GM12878 (cell line): ENCODE measurements at regions not wholly inside any gene's neighbourhood (a gene's known extent, or its start where the extent isn't known, plus 50 kb on each side); places are given as distances from the start of the nearest gene placed in this dataset.

ENCODE experiments used
- ATAC-seq: fragments of 200-7000 bp; cut with Tn5 transposase; 3 replicates; pipeline ENCODE4 v1.9.1; 2020; ENCODE audit warnings: mild to moderate bottlenecking, moderate library complexity
- BruUV-seq: library from RNA; stranded (reverse); fragments of 400-500 nt; replicated peaks from 2 replicates; lab custom pipeline; 2021; lab: Mats Ljungman, UMichigan
- CTCF ChIA-PET: fragments of 300-600 bp; sonication (Branson Sonifier 250); formaldehyde crosslinking; extraction: SDS; loops from one replicate; lab custom pipeline; 2021; ENCODE audit warnings: inconsistent platforms; lab: Yijun Ruan, JAX
- POLR2A ChIA-PET: fragments of 350-600 bp; formaldehyde crosslinking; extraction: SDS; loops from one replicate; lab custom pipeline; 2021; ENCODE audit warnings: inconsistent platforms; lab: Charles Lee
- RAD21 ChIA-PET: fragments of 300-600 bp; sonication (Branson Sonifier 250); formaldehyde crosslinking; loops from one replicate; lab custom pipeline; 2023; ENCODE audit warnings: antibody characterized with exemption; ENCODE audit not compliant: unreplicated experiment; lab: Charles Lee
- SMC1A ChIA-PET: fragments of 300-600 bp; sonication (Branson Sonifier 250); formaldehyde crosslinking; loops from one replicate; lab custom pipeline; 2023; ENCODE audit not compliant: unreplicated experiment, uncharacterized antibody; lab: Charles Lee
- DNase-seq: peaks from one replicate; pipeline ENCODE4 v3.0.0-alpha.2; 2011; ENCODE audit warnings: low read depth, low spot score
- FAIRE-seq: peaks from 3 replicates; lab custom pipeline; 2011; peaks lifted over from hg19 to GRCh38; lab: Jason Lieb, UNC
- H2AFZ ChIP-seq: 2 replicates; pipeline ENCODE4 v1.6.0; 2011; ENCODE audit warnings: low read depth, low read length, control low read depth; ENCODE audit not compliant: control insufficient read depth
- H3K27ac ChIP-seq: 2 replicates; pipeline ENCODE4 v1.5.1; 2011; ENCODE audit warnings: control low read depth; ENCODE audit not compliant: control insufficient read depth, insufficient read depth
- H3K27me3 ChIP-seq, 2 experiments: replicated peaks in 1 of 2; 2 replicates each; pipeline versions ENCODE4 v1.6.0 to v1.6.1; 2011; ENCODE audit warnings: low read length in 1 of 2; ENCODE audit not compliant: control insufficient read depth in 2 of 2, insufficient read depth in 2 of 2
- H3K36me3 ChIP-seq, 2 experiments: 2 replicates each; pipeline ENCODE4 v1.5.1; 2011; ENCODE audit warnings: low read length in 1 of 2; ENCODE audit not compliant: control insufficient read depth in 2 of 2, insufficient read depth in 2 of 2
- H3K4me1 ChIP-seq: 2 replicates; pipeline ENCODE4 v1.6.1; 2011; ENCODE audit warnings: mild to moderate bottlenecking, low read length, moderate library complexity, mixed read lengths; ENCODE audit not compliant: control insufficient read depth, insufficient read depth
- H3K4me2 ChIP-seq: 2 replicates; pipeline ENCODE4 v1.6.0; 2011; ENCODE audit warnings: control low read depth; ENCODE audit not compliant: control insufficient read depth, insufficient read depth
- H3K4me3 ChIP-seq: fragments of 200-600 bp; sonication (generic); 2 replicates; pipeline ENCODE4 v1.5.1; 2016
- H3K79me2 ChIP-seq: 2 replicates; pipeline ENCODE4 v1.6.0; 2011; ENCODE audit warnings: low read length; ENCODE audit not compliant: control insufficient read depth, insufficient read depth
- H3K9ac ChIP-seq: 2 replicates; pipeline ENCODE4 v1.8.0; 2011; ENCODE audit warnings: low read length, control low read depth, mixed read lengths; ENCODE audit not compliant: control insufficient read depth, insufficient read depth
- H3K9me3 ChIP-seq: replicated peaks from 3 replicates; pipeline ENCODE4 v1.5.1; 2011; ENCODE audit warnings: mild to moderate bottlenecking, low read length; ENCODE audit not compliant: control insufficient read depth, insufficient read depth
- H4K20me1 ChIP-seq: 2 replicates; pipeline ENCODE4 v1.6.0; 2011; ENCODE audit not compliant: control insufficient read depth, insufficient read depth
- POU2F2 ChIP-seq: IDR thresholded peaks from 3 replicates; pipeline ENCODE4 v1.6.1; 2011; ENCODE audit warnings: low read depth, mild to moderate bottlenecking, low read length, borderline replicate concordance
- PRDM15 ChIP-seq: fragments of 450-650 bp; formaldehyde crosslinking; IDR thresholded peaks from 2 replicates; pipeline ENCODE4 v1.4.0; 2020; ENCODE audit warnings: mild to moderate bottlenecking, moderate library complexity
- WGBS: methylation state at CpG from one replicate; pipeline ENCODE4 v1.1.6; 2016; ENCODE audit warnings: low lambda C conversion rate; ENCODE audit not compliant: insufficient replicate concordance, insufficient coverage; ENCODE audit errors: missing lambda C conversion rate; 5-methylcytosine and 5-hydroxymethylcytosine counted together
- in situ Hi-C: fragments of 300-500 bp; cut with MboI; formaldehyde crosslinking; loops from 9 replicates; pipeline ENCODE4 v1.14.3; 2018; ENCODE audit warnings: mixed read lengths
- intact Hi-C: fragments of 100-400 bp; cut with micrococcal nuclease; formaldehyde crosslinking; loops from one replicate; pipeline ENCODE4 v1.14.2; 2022; ENCODE audit not compliant: unreplicated experiment

- ChIA-PET CTCF (interaction anchor here (0.6 to 0.8 kb wide), 2 partner anchors 22 to 31 kb away, joined by 3 to 4 read pairs; no protein-coding TSS in a partner anchor), POLR2A (no interaction called here), RAD21 (no interaction called here), SMC1A (interaction anchor here (1.3 kb wide), 1 partner anchor 110 kb away, joined by 3 read pairs; no protein-coding TSS in a partner anchor)
- intact Hi-C loops, result no loop called here
- H3K4me2 ChIP-seq, result no peak overlapping the region
- in situ Hi-C loops, result loop anchor here (5.0 kb wide), 1 partner anchor 50 kb away; no protein-coding TSS in a partner anchor
- H3K36me3 ChIP-seq, result no peaks in the 10 kb centered on the region
- no peak for DNase-seq
- no peak overlapping the region for H2AFZ ChIP-seq
- 6% methylated on average over 26 of the region's 26 CpGs for WGBS
- H3K79me2 ChIP-seq, result no peaks in the 10 kb centered on the region
- no peak overlapping the region for H3K4me3 ChIP-seq
- TF ChIP-seq PRDM15 (no peak), POU2F2 (peak; percentile 52; the same call in 1 of the 3 replicates)
- H3K27me3 ChIP-seq, result peaks cover 0 to 3% of the 10 kb centered on the region in 2 experiments; a peak in 3 of 4 replicates
- FAIRE-seq, result no peak
- no peaks in the 10 kb centered on the region for H4K20me1 ChIP-seq
- no peak overlapping the region for H3K9ac ChIP-seq
- no peak for ATAC-seq
- H3K4me1 ChIP-seq, result no peaks in the 10 kb centered on the region
- H3K27ac ChIP-seq, result no peak overlapping the region
- no peaks in the 10 kb centered on the region; the same call in 2 of the 3 replicates for H3K9me3 ChIP-seq
- BruUV-seq, result no TSS peak
These were observed 245.4 kb upstream of the POU3F1 start for GRCh38 chr1:38291906-38292521.
